ENCODE measurements at regions not wholly inside any gene's neighbourhood (a gene's known extent, or its start where the extent isn't known, plus 50 kb on each side); places are given as distances from the start of the nearest gene placed in this dataset.

DNA sequence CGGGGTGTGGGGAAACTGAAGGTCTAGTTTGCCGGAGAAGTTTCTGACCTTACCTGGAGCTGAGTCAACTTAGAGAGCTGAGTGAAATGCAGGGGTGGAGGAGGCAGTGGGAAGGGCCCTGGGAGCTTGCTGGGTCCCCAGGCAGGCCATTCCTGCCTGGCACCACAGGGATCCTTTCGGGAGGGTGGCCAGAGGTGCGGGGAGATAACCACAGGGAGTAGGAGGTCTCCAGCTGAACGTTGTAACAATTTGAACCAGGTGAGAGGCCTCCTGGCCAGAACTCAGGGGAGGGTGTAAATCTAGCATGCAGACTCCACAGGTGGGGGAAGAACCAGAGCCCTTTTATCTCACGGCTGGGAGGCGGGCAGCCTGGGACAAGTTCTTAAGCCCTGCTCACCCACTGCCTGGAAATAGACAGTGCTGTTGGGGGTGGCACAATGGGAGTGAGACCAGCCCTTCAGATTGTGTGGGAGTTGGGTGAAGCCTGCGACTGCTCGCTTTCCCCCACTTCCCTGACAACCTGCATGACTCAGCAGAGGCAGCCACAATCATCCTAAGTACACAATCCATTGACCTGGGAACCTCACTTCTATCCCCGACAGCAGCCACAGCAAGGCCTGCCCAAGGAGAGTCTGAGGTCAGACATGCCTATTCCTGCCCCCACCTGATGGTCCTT lies 247.4 kb downstream of the ADGRA3 start:
- H3K27me3 Mint-ChIP-seq (ENCODE audit: insufficient read depth): no peaks in the 10 kb centered on the region; the same call in 1 of the 2 replicates
- peaks cover 4% of the 10 kb centered on the region; the same call in 1 of the 2 replicates for H3K9me3 Mint-ChIP-seq
- H3K4me3 Mint-ChIP-seq: no peak overlapping the region
- TF ChIP-seq, protein P1, sequence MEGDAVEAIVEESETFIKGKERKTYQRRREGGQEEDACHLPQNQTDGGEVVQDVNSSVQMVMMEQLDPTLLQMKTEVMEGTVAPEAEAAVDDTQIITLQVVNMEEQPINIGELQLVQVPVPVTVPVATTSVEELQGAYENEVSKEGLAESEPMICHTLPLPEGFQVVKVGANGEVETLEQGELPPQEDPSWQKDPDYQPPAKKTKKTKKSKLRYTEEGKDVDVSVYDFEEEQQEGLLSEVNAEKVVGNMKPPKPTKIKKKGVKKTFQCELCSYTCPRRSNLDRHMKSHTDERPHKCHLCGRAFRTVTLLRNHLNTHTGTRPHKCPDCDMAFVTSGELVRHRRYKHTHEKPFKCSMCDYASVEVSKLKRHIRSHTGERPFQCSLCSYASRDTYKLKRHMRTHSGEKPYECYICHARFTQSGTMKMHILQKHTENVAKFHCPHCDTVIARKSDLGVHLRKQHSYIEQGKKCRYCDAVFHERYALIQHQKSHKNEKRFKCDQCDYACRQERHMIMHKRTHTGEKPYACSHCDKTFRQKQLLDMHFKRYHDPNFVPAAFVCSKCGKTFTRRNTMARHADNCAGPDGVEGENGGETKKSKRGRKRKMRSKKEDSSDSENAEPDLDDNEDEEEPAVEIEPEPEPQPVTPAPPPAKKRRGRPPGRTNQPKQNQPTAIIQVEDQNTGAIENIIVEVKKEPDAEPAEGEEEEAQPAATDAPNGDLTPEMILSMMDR (IDR thresholded peaks at IDR 0.05): no peak
- no peaks in the 10 kb centered on the region for H3K4me1 Mint-ChIP-seq (ENCODE audit: low read depth)
- H3K36me3 Mint-ChIP-seq (ENCODE audit: low read depth): no peaks in the 10 kb centered on the region; the same call in 1 of the 2 replicates
- no peak overlapping the region for H3K27ac Mint-ChIP-seq
- no peak for DNase-seq

DNA sequence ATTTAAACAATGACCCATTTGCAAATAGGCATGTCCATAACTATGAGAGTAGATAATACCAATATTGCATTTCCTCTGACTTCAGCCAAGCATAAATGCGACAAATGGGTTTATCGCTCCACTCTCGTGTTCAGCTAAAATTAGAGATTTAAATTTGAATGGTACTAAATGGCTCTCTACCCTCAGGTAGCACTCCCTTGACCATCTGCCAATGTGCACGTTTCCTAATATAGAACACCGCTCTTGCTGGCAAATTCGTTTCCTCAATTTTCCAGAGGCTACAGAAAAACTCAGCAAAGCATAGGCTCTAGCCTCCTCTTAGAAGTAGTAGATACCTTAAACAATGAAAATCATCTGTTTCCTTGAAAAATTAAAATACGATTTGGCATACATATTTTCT lies 251.6 kb downstream of the ADGRA3 start:
- no peaks in the 10 kb centered on the region for H3K36me3 Mint-ChIP-seq (ENCODE audit: low read depth)
- TF ChIP-seq, protein P1 (IDR thresholded peaks at IDR 0.05): no peak
- H3K27ac Mint-ChIP-seq: no peak overlapping the region
- no peaks in the 10 kb centered on the region for H3K4me1 Mint-ChIP-seq (ENCODE audit: low read depth)
- peaks cover 12% of the 10 kb centered on the region; the same call in 1 of the 2 replicates for H3K9me3 Mint-ChIP-seq
- H3K27me3 Mint-ChIP-seq (ENCODE audit: insufficient read depth): no peaks in the 10 kb centered on the region
- no peak for DNase-seq
- no peak overlapping the region for H3K4me3 Mint-ChIP-seq

DNA sequence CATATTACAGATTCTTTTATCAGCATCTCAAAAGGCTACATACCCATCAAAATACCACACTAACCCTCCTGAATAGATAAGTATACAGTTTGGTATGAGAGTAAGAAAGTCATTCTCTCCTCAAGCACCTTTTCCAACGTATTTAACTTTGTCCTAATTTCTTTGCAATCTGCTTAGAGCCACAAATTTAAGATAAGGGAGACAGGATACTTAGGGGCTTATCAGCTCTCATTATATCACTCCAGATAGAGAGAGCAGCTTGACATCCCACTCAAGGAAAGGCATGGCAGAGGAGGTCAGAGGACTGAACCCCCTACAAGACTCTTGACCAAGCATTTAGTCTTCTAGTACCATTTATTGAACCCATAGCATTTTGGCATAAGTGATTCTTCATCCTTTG lies 262.4 kb downstream of the ADGRA3 start:
- TF ChIP-seq, protein P1 (IDR thresholded peaks at IDR 0.05): no peak
- H3K9me3 Mint-ChIP-seq: no peaks in the 10 kb centered on the region; the same call in 1 of the 2 replicates
- no peak overlapping the region for H3K4me3 Mint-ChIP-seq
- H3K27me3 Mint-ChIP-seq (ENCODE audit: insufficient read depth): no peaks in the 10 kb centered on the region; the same call in 1 of the 2 replicates
- no peak for DNase-seq
- H3K27ac Mint-ChIP-seq: no peak overlapping the region
- no peaks in the 10 kb centered on the region for H3K4me1 Mint-ChIP-seq (ENCODE audit: low read depth)
- H3K36me3 Mint-ChIP-seq (ENCODE audit: low read depth): no peaks in the 10 kb centered on the region

DNA sequence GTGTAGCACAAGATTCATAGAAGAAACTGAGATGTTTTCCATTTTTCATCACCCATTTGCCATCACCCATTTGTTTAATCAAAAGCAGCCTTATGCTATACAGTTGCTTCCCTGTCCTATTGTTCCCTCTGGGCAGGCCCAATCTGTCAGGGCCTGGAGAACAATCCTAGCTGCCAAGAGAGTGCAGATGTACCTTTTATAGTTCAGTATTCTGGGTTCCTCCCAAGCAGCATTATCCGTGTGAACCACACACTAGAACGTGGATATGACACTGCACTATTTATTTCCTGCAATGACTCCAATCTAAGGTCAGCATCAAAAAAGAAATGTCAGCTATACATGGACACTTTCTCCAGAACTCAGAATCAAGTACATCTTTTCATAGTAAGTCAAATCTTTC lies 269.0 kb downstream of the ADGRA3 start:
- Mint-ChIP-seq H3K27ac (no peak overlapping the region), H3K4me3 (no peak overlapping the region), H3K4me1 (ENCODE audit: low read depth) (no peaks in the 10 kb centered on the region), H3K36me3 (ENCODE audit: low read depth) (no peaks in the 10 kb centered on the region), H3K9me3 (no peaks in the 10 kb centered on the region), H3K27me3 (ENCODE audit: insufficient read depth) (no peaks in the 10 kb centered on the region; the same call in 1 of the 2 replicates)
- TF ChIP-seq, protein P1 (IDR thresholded peaks at IDR 0.05): no peak
- no peak for DNase-seq

DNA sequence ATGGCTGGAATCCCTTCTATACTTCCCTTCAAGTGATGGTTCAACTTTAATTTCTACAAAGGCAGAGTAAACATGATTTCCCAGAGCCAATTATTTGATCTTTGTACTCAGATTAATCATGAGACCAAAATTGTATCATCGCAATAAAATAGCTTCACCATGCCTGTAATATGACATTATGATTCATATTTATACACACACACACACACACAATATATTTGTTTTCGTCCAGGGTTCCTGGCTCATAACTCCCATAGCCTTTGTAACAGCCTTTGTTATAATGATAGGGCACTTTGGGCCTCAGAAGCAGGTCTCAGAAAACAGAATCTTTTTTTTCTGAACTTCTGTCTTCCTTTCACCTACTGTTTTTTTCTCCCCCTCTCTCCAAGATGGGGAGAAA lies 270.6 kb downstream of the ADGRA3 start:
- Mint-ChIP-seq H3K4me3 (no peak overlapping the region), H3K27ac (no peak overlapping the region), H3K9me3 (peaks cover 1% of the 10 kb centered on the region), H3K36me3 (ENCODE audit: low read depth) (no peaks in the 10 kb centered on the region), H3K4me1 (ENCODE audit: low read depth) (no peaks in the 10 kb centered on the region), H3K27me3 (ENCODE audit: insufficient read depth) (no peaks in the 10 kb centered on the region; the same call in 1 of the 2 replicates)
- TF ChIP-seq, protein P1 (IDR thresholded peaks at IDR 0.05): no peak
- DNase-seq: no peak
